GM12878 (cell line): ENCODE measurements at regions not wholly inside any gene's neighbourhood (a gene's known extent, or its start where the extent isn't known, plus 50 kb on each side); places are given as distances from the start of the nearest gene placed in this dataset.

Experiments
- ATAC-seq: fragments of 200-7000 bp; cut with Tn5 transposase; 3 replicates; pipeline ENCODE4 v1.9.1; 2020; ENCODE audit warnings: mild to moderate bottlenecking, moderate library complexity
- BruUV-seq: library from RNA; stranded (reverse); fragments of 400-500 nt; replicated peaks from 2 replicates; lab custom pipeline; 2021; lab: Mats Ljungman, UMichigan
- CTCF ChIA-PET: fragments of 300-600 bp; sonication (Branson Sonifier 250); formaldehyde crosslinking; extraction: SDS; loops from one replicate; lab custom pipeline; 2021; ENCODE audit warnings: inconsistent platforms; lab: Yijun Ruan, JAX
- POLR2A ChIA-PET: fragments of 350-600 bp; formaldehyde crosslinking; extraction: SDS; loops from one replicate; lab custom pipeline; 2021; ENCODE audit warnings: inconsistent platforms; lab: Charles Lee
- RAD21 ChIA-PET: fragments of 300-600 bp; sonication (Branson Sonifier 250); formaldehyde crosslinking; loops from one replicate; lab custom pipeline; 2023; ENCODE audit warnings: antibody characterized with exemption; ENCODE audit not compliant: unreplicated experiment; lab: Charles Lee
- SMC1A ChIA-PET: fragments of 300-600 bp; sonication (Branson Sonifier 250); formaldehyde crosslinking; loops from one replicate; lab custom pipeline; 2023; ENCODE audit not compliant: unreplicated experiment, uncharacterized antibody; lab: Charles Lee
- DNase-seq: peaks from one replicate; pipeline ENCODE4 v3.0.0-alpha.2; 2011; ENCODE audit warnings: low read depth, low spot score
- FAIRE-seq: peaks from 3 replicates; lab custom pipeline; 2011; peaks lifted over from hg19 to GRCh38; lab: Jason Lieb, UNC
- H2AFZ ChIP-seq: 2 replicates; pipeline ENCODE4 v1.6.0; 2011; ENCODE audit warnings: low read depth, low read length, control low read depth; ENCODE audit not compliant: control insufficient read depth
- H3K27ac ChIP-seq: 2 replicates; pipeline ENCODE4 v1.5.1; 2011; ENCODE audit warnings: control low read depth; ENCODE audit not compliant: control insufficient read depth, insufficient read depth
- H3K27me3 ChIP-seq, 2 experiments: replicated peaks in 1 of 2; 2 replicates each; pipeline versions ENCODE4 v1.6.0 to v1.6.1; 2011; ENCODE audit warnings: low read length in 1 of 2; ENCODE audit not compliant: control insufficient read depth in 2 of 2, insufficient read depth in 2 of 2
- H3K36me3 ChIP-seq, 2 experiments: 2 replicates each; pipeline ENCODE4 v1.5.1; 2011; ENCODE audit warnings: low read length in 1 of 2; ENCODE audit not compliant: control insufficient read depth in 2 of 2, insufficient read depth in 2 of 2
- H3K4me1 ChIP-seq: 2 replicates; pipeline ENCODE4 v1.6.1; 2011; ENCODE audit warnings: mild to moderate bottlenecking, low read length, moderate library complexity, mixed read lengths; ENCODE audit not compliant: control insufficient read depth, insufficient read depth
- H3K4me2 ChIP-seq: 2 replicates; pipeline ENCODE4 v1.6.0; 2011; ENCODE audit warnings: control low read depth; ENCODE audit not compliant: control insufficient read depth, insufficient read depth
- H3K4me3 ChIP-seq: fragments of 200-600 bp; sonication (generic); 2 replicates; pipeline ENCODE4 v1.5.1; 2016
- H3K79me2 ChIP-seq: 2 replicates; pipeline ENCODE4 v1.6.0; 2011; ENCODE audit warnings: low read length; ENCODE audit not compliant: control insufficient read depth, insufficient read depth
- H3K9ac ChIP-seq: 2 replicates; pipeline ENCODE4 v1.8.0; 2011; ENCODE audit warnings: low read length, control low read depth, mixed read lengths; ENCODE audit not compliant: control insufficient read depth, insufficient read depth
- H3K9me3 ChIP-seq: replicated peaks from 3 replicates; pipeline ENCODE4 v1.5.1; 2011; ENCODE audit warnings: mild to moderate bottlenecking, low read length; ENCODE audit not compliant: control insufficient read depth, insufficient read depth
- H4K20me1 ChIP-seq: 2 replicates; pipeline ENCODE4 v1.6.0; 2011; ENCODE audit not compliant: control insufficient read depth, insufficient read depth
- CHD1 ChIP-seq: IDR thresholded peaks from 2 replicates; pipeline ENCODE4 v1.6.1; 2012; ENCODE audit warnings: low read depth, low read length, improper control_type of control experiment
- HCFC1 ChIP-seq: fragments of 150-350 bp; IDR thresholded peaks from 2 replicates; pipeline ENCODE4 v1.6.1; 2014; ENCODE audit warnings: low read length
- NFYA ChIP-seq: IDR thresholded peaks from 2 replicates; pipeline ENCODE4 v1.6.1; 2011; ENCODE audit warnings: low read depth, mild to moderate bottlenecking, low read length, improper control_type of control experiment, borderline replicate concordance
- NR2F1 ChIP-seq: fragments of 450-650 bp; conservative IDR thresholded peaks from 2 replicates; pipeline ENCODE4 v1.6.1; 2017; ENCODE audit warnings: mild to moderate bottlenecking
- SUPT20H ChIP-seq: IDR thresholded peaks from 2 replicates; pipeline ENCODE4 v1.6.1; 2011; ENCODE audit warnings: low read depth, mild to moderate bottlenecking, low read length, moderate library complexity, borderline replicate concordance; ENCODE audit not compliant: control insufficient read depth
- WGBS: methylation state at CpG from one replicate; pipeline ENCODE4 v1.1.6; 2016; ENCODE audit warnings: low lambda C conversion rate; ENCODE audit not compliant: insufficient replicate concordance, insufficient coverage; ENCODE audit errors: missing lambda C conversion rate; 5-methylcytosine and 5-hydroxymethylcytosine counted together
- in situ Hi-C: fragments of 300-500 bp; cut with MboI; formaldehyde crosslinking; loops from 9 replicates; pipeline ENCODE4 v1.14.3; 2018; ENCODE audit warnings: mixed read lengths
- intact Hi-C: fragments of 100-400 bp; cut with micrococcal nuclease; formaldehyde crosslinking; loops from one replicate; pipeline ENCODE4 v1.14.2; 2022; ENCODE audit not compliant: unreplicated experiment
- TF ChIP-seq, protein P1 (sequence below): fragments of 450-650 bp; IDR thresholded peaks from 2 replicates; pipeline ENCODE4 v1.6.1; 2017; ENCODE audit warnings: mild to moderate bottlenecking, low read depth, inconsistent platforms; ENCODE audit not compliant: poor library complexity, severe bottlenecking

DNA sequence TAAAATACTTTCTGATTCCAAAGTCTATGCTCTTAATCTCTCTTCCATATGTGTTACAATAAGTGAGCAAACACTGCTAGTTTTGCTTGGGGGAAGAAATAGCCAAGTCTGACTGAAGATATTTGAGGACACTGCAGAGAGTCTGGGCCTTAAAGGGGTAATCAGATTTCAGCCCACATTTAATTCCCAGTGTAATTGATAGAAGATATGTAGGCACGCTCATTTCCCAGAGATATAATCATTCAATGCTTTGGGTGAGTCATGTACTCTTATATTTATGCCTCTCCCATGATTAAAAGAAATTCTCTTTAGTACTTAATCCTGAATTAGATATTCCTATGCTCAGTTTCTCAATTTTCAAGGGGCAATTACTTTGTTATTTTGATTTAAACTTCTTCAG is 178.1 kb upstream of the POM121L12 start (continued):
- no peak for TF ChIP-seq SUPT20H
- no peak for TF ChIP-seq NR2F1
- TF ChIP-seq NFYA = no peak
- no peak for TF ChIP-seq CHD1

DNA sequence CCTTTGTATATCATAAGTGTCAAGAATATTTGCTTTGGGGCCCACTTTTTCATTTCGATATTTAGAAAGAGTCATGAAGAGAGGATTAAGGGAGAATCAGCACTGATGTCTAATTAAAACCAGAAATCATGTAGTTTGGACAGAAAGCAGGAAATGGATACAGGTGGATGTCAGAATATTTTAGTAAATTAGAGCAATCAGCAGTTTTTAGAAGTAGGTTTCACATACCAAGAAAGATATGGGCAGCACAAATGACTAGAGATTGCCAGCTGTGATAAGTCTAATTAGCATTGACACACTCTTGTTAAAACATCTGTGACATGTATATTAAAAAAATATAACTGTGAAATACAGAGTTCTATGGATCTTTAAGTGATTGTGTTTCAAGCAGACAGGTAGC is 180.8 kb upstream of the POM121L12 start:
- Histone ChIP-seq H3K36me3 (no peaks in the 10 kb centered on the region), H2AFZ (no peak overlapping the region), H3K9me3 (no peaks in the 10 kb centered on the region), H3K27ac (no peak overlapping the region), H3K79me2 (no peaks in the 10 kb centered on the region), H3K4me3 (no peak overlapping the region), H3K9ac (no peak overlapping the region), H4K20me1 (no peaks in the 10 kb centered on the region), H3K27me3 (no peaks in the 10 kb centered on the region), H3K4me2 (no peak overlapping the region), H3K4me1 (no peaks in the 10 kb centered on the region)
- 0% methylated on average over 1 of the region's 1 CpG for WGBS
- BruUV-seq = no TSS peak
- ChIA-PET SMC1A (no interaction called here), RAD21 (no interaction called here), POLR2A (no interaction called here), CTCF (interaction anchor here (0.5 kb wide), 1 partner anchor 12 kb away, joined by 3 read pairs; no protein-coding TSS in a partner anchor)
- in situ Hi-C loops = no loop called here
- intact Hi-C loops = no loop called here
- DNase-seq (no peak), ATAC-seq (no peak), FAIRE-seq (no peak)
- TF ChIP-seq, protein P1, sequence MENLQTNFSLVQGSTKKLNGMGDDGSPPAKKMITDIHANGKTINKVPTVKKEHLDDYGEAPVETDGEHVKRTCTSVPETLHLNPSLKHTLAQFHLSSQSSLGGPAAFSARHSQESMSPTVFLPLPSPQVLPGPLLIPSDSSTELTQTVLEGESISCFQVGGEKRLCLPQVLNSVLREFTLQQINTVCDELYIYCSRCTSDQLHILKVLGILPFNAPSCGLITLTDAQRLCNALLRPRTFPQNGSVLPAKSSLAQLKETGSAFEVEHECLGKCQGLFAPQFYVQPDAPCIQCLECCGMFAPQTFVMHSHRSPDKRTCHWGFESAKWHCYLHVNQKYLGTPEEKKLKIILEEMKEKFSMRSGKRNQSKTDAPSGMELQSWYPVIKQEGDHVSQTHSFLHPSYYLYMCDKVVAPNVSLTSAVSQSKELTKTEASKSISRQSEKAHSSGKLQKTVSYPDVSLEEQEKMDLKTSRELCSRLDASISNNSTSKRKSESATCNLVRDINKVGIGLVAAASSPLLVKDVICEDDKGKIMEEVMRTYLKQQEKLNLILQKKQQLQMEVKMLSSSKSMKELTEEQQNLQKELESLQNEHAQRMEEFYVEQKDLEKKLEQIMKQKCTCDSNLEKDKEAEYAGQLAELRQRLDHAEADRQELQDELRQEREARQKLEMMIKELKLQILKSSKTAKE = no peak
- no peak for TF ChIP-seq HCFC1
